Suprapubic skin (tissue), 4 donors: ENCODE measurements at regions not wholly inside any gene's neighbourhood (a gene's known extent, or its start where the extent isn't known, plus 50 kb on each side); places are given as distances from the start of the nearest gene placed in this dataset.
A peak's percentile ranks its signal among the peaks of the same experiment; 100 is the strongest.

Experiments used
- DNase-seq, 2 donors: peaks; one replicate each; pipeline ENCODE4 v3.0.0-alpha.2; 2019; ENCODE audit warnings: low spot score in 2 of 2
- H3K27ac ChIP-seq: fragments of 200-600 bp; sonication (generic); one replicate; pipeline ENCODE4 v1.5.1; 2019
- H3K27me3 ChIP-seq: fragments of 200-600 bp; sonication (generic); one replicate; pipeline ENCODE4 v1.5.1; 2019
- H3K36me3 ChIP-seq: fragments of 200-600 bp; sonication (generic); one replicate; pipeline ENCODE4 v1.5.1; 2019
- H3K4me1 ChIP-seq: fragments of 200-600 bp; sonication (generic); one replicate; pipeline ENCODE4 v1.5.1; 2019
- H3K4me3 ChIP-seq: fragments of 200-600 bp; sonication (generic); one replicate; pipeline ENCODE4 v1.5.1; 2019; ENCODE audit warnings: mild to moderate bottlenecking
- H3K9me3 ChIP-seq: fragments of 200-600 bp; sonication (generic); one replicate; pipeline ENCODE4 v1.5.1; 2019
- CTCF ChIP-seq, 2 donors: fragments of 200-600 bp in 1 of 2; fragments of 450-650 bp in 1 of 2; sonication (generic) in 1 of 2; IDR thresholded peaks; one replicate each; pipeline ENCODE4 v1.5.1; 2016 to 2019; ENCODE audit warnings: antibody characterized with exemption in 2 of 2, mild to moderate bottlenecking in 1 of 2, moderate library complexity in 1 of 2
- EP300 ChIP-seq: sonication (generic); formaldehyde crosslinking; IDR thresholded peaks from one replicate; pipeline ENCODE4 v1.6.1; 2017; ENCODE audit warnings: antibody characterized with exemption
- POLR2A ChIP-seq, 2 donors: fragments of 450-650 bp; IDR thresholded peaks; one replicate each; pipeline ENCODE4 v1.6.1; 2017; ENCODE audit warnings: antibody characterized with exemption in 2 of 2, mild to moderate bottlenecking in 2 of 2, moderate library complexity in 2 of 2
- POLR2AphosphoS5 ChIP-seq, 3 donors: sonication (generic); formaldehyde crosslinking; IDR thresholded peaks; one replicate each; pipeline ENCODE4 v1.6.1; 2017; ENCODE audit warnings: antibody characterized with exemption in 3 of 3
- WGBS: methylation state at CpG from one replicate; pipeline ENCODE4 v1.1.5; 2018; 5-methylcytosine and 5-hydroxymethylcytosine counted together

DNA sequence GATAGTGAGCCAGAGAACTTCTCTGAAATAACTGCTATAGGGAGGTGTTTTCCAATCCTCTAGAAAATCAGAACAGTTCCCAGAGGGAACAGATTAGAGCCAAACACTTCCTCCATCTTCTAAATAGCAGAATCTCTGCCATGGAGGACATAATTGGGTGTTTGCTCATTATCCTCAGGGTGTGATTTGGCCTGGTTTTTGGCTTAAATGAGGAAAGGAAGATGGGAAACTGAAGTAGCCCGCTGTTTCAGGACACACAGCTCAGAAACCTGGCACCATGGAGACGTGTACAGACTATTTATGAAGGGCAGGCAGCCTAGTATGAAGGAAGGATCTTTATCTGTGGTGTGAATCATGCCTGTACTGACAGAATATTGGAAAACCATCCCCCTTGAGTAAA lies 231.7 kb upstream of the PRKD1 start:
- Histone ChIP-seq H3K27me3 (no peaks in the 10 kb centered on the region), H3K27ac (no peak overlapping the region), H3K4me1 (no peaks in the 10 kb centered on the region), H3K36me3 (no peaks in the 10 kb centered on the region), H3K9me3 (no peaks in the 10 kb centered on the region), H3K4me3 (no peak overlapping the region)
- 25% methylated on average over 2 of the region's 2 CpGs for WGBS
- no peak for DNase-seq
- TF ChIP-seq POLR2A (IDR thresholded peaks at IDR 0.05) (no peak), CTCF (IDR thresholded peaks at IDR 0.05) (no peak), EP300 (no peak), POLR2AphosphoS5 (IDR thresholded peaks at IDR 0.05) (no peak)

- Histone ChIP-seq H3K27ac (no peak overlapping the region), H3K4me3 (no peak overlapping the region), H3K27me3 (no peaks in the 10 kb centered on the region), H3K36me3 (no peaks in the 10 kb centered on the region), H3K9me3 (no peaks in the 10 kb centered on the region), H3K4me1 (no peaks in the 10 kb centered on the region)
- DNase-seq, result no peak
- TF ChIP-seq POLR2AphosphoS5 (IDR thresholded peaks at IDR 0.05), result no peak
- no peak for TF ChIP-seq CTCF (IDR thresholded peaks at IDR 0.05)
- no peak for TF ChIP-seq POLR2A (IDR thresholded peaks at IDR 0.05)
- TF ChIP-seq EP300, result no peak
- WGBS, result 81% methylated on average over 5 of the region's 5 CpGs
Observed at GRCh38 chr14:30160608-30161007, 233.0 kb upstream of the PRKD1 start.

- Histone ChIP-seq H3K4me1 (no peaks in the 10 kb centered on the region), H3K36me3 (no peaks in the 10 kb centered on the region), H3K27ac (no peak overlapping the region), H3K27me3 (no peaks in the 10 kb centered on the region), H3K4me3 (no peak overlapping the region), H3K9me3 (no peaks in the 10 kb centered on the region)
- WGBS, result 56% methylated on average over 1 of the region's 1 CpG
- TF ChIP-seq POLR2A (IDR thresholded peaks at IDR 0.05) (no peak), POLR2AphosphoS5 (IDR thresholded peaks at IDR 0.05) (no peak), EP300 (no peak), CTCF (IDR thresholded peaks at IDR 0.05) (no peak)
- no peak for DNase-seq
Observed at GRCh38 chr14:30162066-30162465, 234.4 kb upstream of the PRKD1 start.

GRCh38 chr14:30165255-30165654 lies 237.6 kb upstream of the PRKD1 start:
- H3K4me3 ChIP-seq, result no peak overlapping the region
- no peaks in the 10 kb centered on the region for H3K9me3 ChIP-seq
- WGBS, result 93% methylated on average over 2 of the region's 2 CpGs
- H3K36me3 ChIP-seq, result no peaks in the 10 kb centered on the region
- H3K4me1 ChIP-seq, result no peaks in the 10 kb centered on the region
- TF ChIP-seq POLR2AphosphoS5 (IDR thresholded peaks at IDR 0.05) (no peak), CTCF (IDR thresholded peaks at IDR 0.05) (no peak), POLR2A (IDR thresholded peaks at IDR 0.05) (no peak), EP300 (no peak)
- H3K27ac ChIP-seq, result no peak overlapping the region
- no peak for DNase-seq
- H3K27me3 ChIP-seq, result no peaks in the 10 kb centered on the region

DNA sequence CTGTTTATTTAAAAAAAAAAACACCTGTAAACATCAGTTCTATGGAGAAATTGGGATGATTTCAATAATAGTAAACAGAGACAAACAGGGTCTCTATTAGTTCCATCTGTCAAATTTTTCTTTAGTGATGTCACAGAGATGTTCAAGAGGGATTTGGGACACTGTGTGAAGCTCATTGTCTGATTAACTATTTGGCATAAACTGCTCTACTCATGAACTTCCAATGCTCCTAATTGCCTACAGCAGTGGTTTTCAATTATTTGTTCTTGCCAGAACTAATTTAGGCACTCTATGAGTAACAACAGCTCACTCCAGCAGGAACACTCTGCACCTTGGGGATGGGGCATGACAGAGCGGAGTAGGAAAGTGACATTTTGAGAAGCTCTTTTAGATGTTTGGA lies 250.1 kb upstream of the PRKD1 start:
- TF ChIP-seq CTCF (IDR thresholded peaks at IDR 0.05) (no peak), EP300 (no peak), POLR2A (IDR thresholded peaks at IDR 0.05) (no peak), POLR2AphosphoS5 (IDR thresholded peaks at IDR 0.05) (no peak)
- Histone ChIP-seq H3K36me3 (no peaks in the 10 kb centered on the region), H3K9me3 (no peaks in the 10 kb centered on the region), H3K27me3 (no peaks in the 10 kb centered on the region), H3K27ac (peak overlapping the region; percentile 80), H3K4me3 (no peak overlapping the region), H3K4me1 (peaks cover 16% of the 10 kb centered on the region)
- WGBS, result 50% methylated on average over 1 of the region's 1 CpG
- DNase-seq, result no peak
